H1 (cell line): ENCODE measurements at regions not wholly inside any gene's neighbourhood (a gene's known extent, or its start where the extent isn't known, plus 50 kb on each side); places are given as distances from the start of the nearest gene placed in this dataset.

Experiments used
- CBX8 ChIP-seq: fragments of 300-800, 300-1000 bp; sonication (generic); IDR thresholded peaks from 2 replicates; pipeline ENCODE4 v1.7.1; 2016; ENCODE audit warnings: low read depth, low read length, borderline replicate concordance
- JUN ChIP-seq: IDR thresholded peaks from 2 replicates; pipeline ENCODE4 v1.6.1; 2011; ENCODE audit warnings: low read depth, mild to moderate bottlenecking, improper control_type of control experiment, low read length
- KDM4A ChIP-seq: IDR thresholded peaks from one replicate; pipeline ENCODE4 v1.7.1; 2012; ENCODE audit warnings: low read depth, mild to moderate bottlenecking, moderate library complexity, low read length, inconsistent platforms; ENCODE audit not compliant: severe bottlenecking
- SP4 ChIP-seq: IDR thresholded peaks from 2 replicates; pipeline ENCODE4 v1.6.1; 2012; ENCODE audit warnings: low read length, inconsistent platforms

DNA sequence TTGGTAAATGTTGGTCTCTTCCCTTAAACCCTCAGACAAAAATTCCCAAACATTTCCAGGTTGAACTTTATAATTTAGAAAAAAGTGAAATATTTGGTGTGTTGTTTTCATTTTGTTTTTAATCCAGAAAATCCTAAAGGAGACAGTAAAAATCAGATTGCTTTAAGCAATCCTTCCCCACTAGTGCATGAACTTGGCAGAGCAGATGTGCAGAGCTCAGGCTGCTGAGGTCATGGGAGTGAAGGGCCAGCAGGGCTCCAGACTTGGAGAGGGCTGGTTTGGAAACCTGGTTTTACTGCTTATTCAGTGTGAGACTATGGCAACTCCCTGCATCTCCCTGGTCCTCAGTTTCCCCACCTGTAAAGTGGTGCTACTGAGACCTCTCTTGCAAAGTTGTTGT is 66.7 kb upstream of the TEX51 start (continued):
- TF ChIP-seq JUN (no peak), SP4 (no peak), KDM4A (no peak), CBX8 (no peak)
